SU-DHL-6 (cell line): ENCODE measurements at regions not wholly inside any gene's neighbourhood (a gene's known extent, or its start where the extent isn't known, plus 50 kb on each side); places are given as distances from the start of the nearest gene placed in this dataset.

Source experiments
- H2AFZ ChIP-seq: fragments of 200-600 bp; sonication (generic); 2 replicates; pipeline ENCODE4 v1.6.1; 2014; ENCODE audit warnings: low read depth, mild to moderate bottlenecking, moderate library complexity, mixed read lengths, antibody characterized with exemption, low read length; ENCODE audit not compliant: severe bottlenecking
- H3F3A ChIP-seq: fragments of 200-600 bp; shearing (Covaris generic); 2 replicates; pipeline ENCODE4 v1.6.0; 2016; ENCODE audit warnings: antibody characterized with exemption, mild to moderate bottlenecking; ENCODE audit not compliant: insufficient read depth
- H3K27ac ChIP-seq: fragments of 200-600 bp; sonication (generic); 2 replicates; pipeline ENCODE4 v1.5.1; 2016; ENCODE audit warnings: low read depth, mild to moderate bottlenecking, low read length, moderate library complexity, mixed read lengths
- H3K27me3 ChIP-seq: fragments of 200-600 bp; sonication (generic), shearing (Covaris generic); 2 replicates; pipeline ENCODE4 v1.6.0; 2014; ENCODE audit warnings: mild to moderate bottlenecking, low read length
- H3K36me3 ChIP-seq: fragments of 200-600 bp; sonication (generic); 2 replicates; pipeline ENCODE4 v1.6.1; 2014; ENCODE audit warnings: mild to moderate bottlenecking, low read length, mixed read lengths
- H3K4me2 ChIP-seq: fragments of 300-600, 200-600 bp; shearing (Covaris generic), sonication (generic); 2 replicates; pipeline ENCODE4 v1.6.0; 2014; ENCODE audit warnings: low read length, low read depth, mild to moderate bottlenecking; ENCODE audit not compliant: poor library complexity, severe bottlenecking
- H3K4me3 ChIP-seq: fragments of 200-600 bp; sonication (generic); 2 replicates; pipeline ENCODE4 v1.5.1; 2014; ENCODE audit warnings: antibody characterized with exemption, low read length, mild to moderate bottlenecking, mixed read lengths; ENCODE audit not compliant: insufficient read depth, poor library complexity, severe bottlenecking
- H3K79me2 ChIP-seq: fragments of 200-600 bp; sonication (generic); 2 replicates; pipeline ENCODE4 v1.6.1; 2014; ENCODE audit warnings: mild to moderate bottlenecking, low read length, moderate library complexity; ENCODE audit not compliant: insufficient read depth
- H3K9ac ChIP-seq: fragments of 200-600 bp; sonication (generic); 2 replicates; pipeline ENCODE4 v1.7.0; 2014; ENCODE audit warnings: mild to moderate bottlenecking, low read length
- H3K9me2 ChIP-seq: fragments of 200-600 bp; sonication (generic); replicated peaks from 2 replicates; pipeline ENCODE4 v1.6.1; 2014; ENCODE audit warnings: low read length; ENCODE audit not compliant: insufficient read depth
- H3K9me3 ChIP-seq: fragments of 200-600 bp; sonication (generic); 2 replicates; pipeline ENCODE4 v1.6.1; 2014; ENCODE audit warnings: low read length, mixed read lengths; ENCODE audit not compliant: insufficient read depth
- H4K20me1 ChIP-seq: fragments of 200-600 bp; sonication (generic); 2 replicates; pipeline ENCODE4 v1.6.1; 2014; ENCODE audit warnings: low read depth, mild to moderate bottlenecking, antibody characterized with exemption, low read length, moderate library complexity, mixed read lengths
- EZH2phosphoT487 ChIP-seq: fragments of 200-600 bp; sonication (generic), shearing (Covaris generic); conservative IDR thresholded peaks from 2 replicates; pipeline ENCODE4 v1.6.1; 2018; ENCODE audit warnings: mild to moderate bottlenecking, antibody characterized with exemption, low read length, moderate library complexity, mixed read lengths
- TF ChIP-seq, protein P1 (sequence below): fragments of 200-600 bp; sonication (generic); IDR thresholded peaks from one replicate; pipeline ENCODE4 v1.5.1; 2017; ENCODE audit warnings: antibody characterized with exemption, mild to moderate bottlenecking, low read length, moderate library complexity; ENCODE audit not compliant: insufficient read depth, poor library complexity, severe bottlenecking

DNA sequence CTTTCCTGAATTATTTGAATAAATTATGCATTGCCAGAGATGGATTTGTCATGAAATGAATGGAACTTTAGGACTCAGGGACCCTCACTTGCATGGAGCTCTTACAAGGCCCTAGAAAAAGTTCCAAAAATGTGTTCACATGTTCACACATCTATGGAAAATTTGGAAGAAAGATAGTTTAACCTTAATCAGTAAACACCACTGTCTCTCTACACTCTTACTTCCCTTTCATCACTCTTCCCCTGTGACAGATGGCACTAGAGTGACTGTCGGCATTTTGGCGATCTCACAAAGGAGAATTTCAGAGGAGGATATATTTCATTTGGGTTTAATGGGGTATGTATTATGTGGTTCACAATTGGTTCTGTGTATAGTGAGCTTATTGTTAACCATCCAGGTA lies 600.8 kb downstream of the IGSF11 start:
- Histone ChIP-seq H3K36me3 (no peaks in the 10 kb centered on the region), H3F3A (no peaks in the 10 kb centered on the region), H3K4me3 (no peak overlapping the region), H2AFZ (no peak overlapping the region), H3K4me2 (no peak overlapping the region), H3K79me2 (no peaks in the 10 kb centered on the region), H3K9me2 (no peaks in the 10 kb centered on the region), H4K20me1 (no peaks in the 10 kb centered on the region), H3K27ac (no peak overlapping the region), H3K27me3 (no peaks in the 10 kb centered on the region), H3K9ac (no peak overlapping the region), H3K9me3 (no peaks in the 10 kb centered on the region)
- TF ChIP-seq, protein P1, sequence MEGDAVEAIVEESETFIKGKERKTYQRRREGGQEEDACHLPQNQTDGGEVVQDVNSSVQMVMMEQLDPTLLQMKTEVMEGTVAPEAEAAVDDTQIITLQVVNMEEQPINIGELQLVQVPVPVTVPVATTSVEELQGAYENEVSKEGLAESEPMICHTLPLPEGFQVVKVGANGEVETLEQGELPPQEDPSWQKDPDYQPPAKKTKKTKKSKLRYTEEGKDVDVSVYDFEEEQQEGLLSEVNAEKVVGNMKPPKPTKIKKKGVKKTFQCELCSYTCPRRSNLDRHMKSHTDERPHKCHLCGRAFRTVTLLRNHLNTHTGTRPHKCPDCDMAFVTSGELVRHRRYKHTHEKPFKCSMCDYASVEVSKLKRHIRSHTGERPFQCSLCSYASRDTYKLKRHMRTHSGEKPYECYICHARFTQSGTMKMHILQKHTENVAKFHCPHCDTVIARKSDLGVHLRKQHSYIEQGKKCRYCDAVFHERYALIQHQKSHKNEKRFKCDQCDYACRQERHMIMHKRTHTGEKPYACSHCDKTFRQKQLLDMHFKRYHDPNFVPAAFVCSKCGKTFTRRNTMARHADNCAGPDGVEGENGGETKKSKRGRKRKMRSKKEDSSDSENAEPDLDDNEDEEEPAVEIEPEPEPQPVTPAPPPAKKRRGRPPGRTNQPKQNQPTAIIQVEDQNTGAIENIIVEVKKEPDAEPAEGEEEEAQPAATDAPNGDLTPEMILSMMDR: no peak
- TF ChIP-seq EZH2phosphoT487: no peak

- Histone ChIP-seq H3K4me2 (no peak overlapping the region), H3K79me2 (no peaks in the 10 kb centered on the region), H3K27me3 (no peaks in the 10 kb centered on the region), H2AFZ (no peak overlapping the region), H3K4me3 (no peak overlapping the region), H3K9ac (no peak overlapping the region), H3K9me2 (no peaks in the 10 kb centered on the region), H3K9me3 (no peaks in the 10 kb centered on the region), H3F3A (no peaks in the 10 kb centered on the region), H3K36me3 (no peaks in the 10 kb centered on the region), H4K20me1 (no peaks in the 10 kb centered on the region), H3K27ac (no peak overlapping the region)
- TF ChIP-seq, protein P1: no peak
- no peak for TF ChIP-seq EZH2phosphoT487
These were observed 598.7 kb downstream of the IGSF11 start for GRCh38 chr3:118435851-118436350.

- Histone ChIP-seq H3K27me3 (no peaks in the 10 kb centered on the region), H3K4me3 (no peak overlapping the region), H3K9me2 (no peaks in the 10 kb centered on the region), H3K79me2 (no peaks in the 10 kb centered on the region), H2AFZ (no peak overlapping the region), H3K4me2 (no peak overlapping the region), H3F3A (no peaks in the 10 kb centered on the region), H4K20me1 (no peaks in the 10 kb centered on the region), H3K9ac (no peak overlapping the region), H3K36me3 (no peaks in the 10 kb centered on the region), H3K27ac (no peak overlapping the region), H3K9me3 (no peaks in the 10 kb centered on the region)
- TF ChIP-seq, protein P1: no peak
- no peak for TF ChIP-seq EZH2phosphoT487
These were observed 597.9 kb downstream of the IGSF11 start for GRCh38 chr3:118436697-118437262.
